AG04450 (cell line): ENCODE measurements at regions not wholly inside any gene's neighbourhood (a gene's known extent, or its start where the extent isn't known, plus 50 kb on each side); places are given as distances from the start of the nearest gene placed in this dataset.

Experiments used
- CTCF ChIA-PET: fragments of 300-600, 350-600 bp; formaldehyde crosslinking; extraction: SDS; loops from one replicate; lab custom pipeline; 2022; ENCODE audit warnings: antibody characterized with exemption, inconsistent platforms; lab: Charles Lee
- POLR2A ChIA-PET: fragments of 350-600 bp; formaldehyde crosslinking; extraction: SDS; loops from one replicate; lab custom pipeline; 2021; ENCODE audit warnings: antibody characterized with exemption, inconsistent platforms; lab: Yijun Ruan, JAX
- DNase-seq: peaks from one replicate; pipeline ENCODE4 v3.0.0-alpha.2; 2011; ENCODE audit warnings: low read depth, low spot score
- H3K27ac ChIP-seq: one replicate; pipeline ENCODE4 v1.5.1; 2012; ENCODE audit warnings: low read depth, low read length, control low read depth
- H3K27me3 ChIP-seq: one replicate; pipeline ENCODE4 v1.6.0; 2012; ENCODE audit warnings: low read length; ENCODE audit not compliant: control insufficient read depth, insufficient read depth
- H3K4me3 ChIP-seq: 2 replicates; pipeline ENCODE4 v1.5.1; 2011; ENCODE audit warnings: mild to moderate bottlenecking, low read depth, low read length, control low read depth
- H3K9me3 ChIP-seq: 2 replicates; pipeline ENCODE4 v1.5.1; 2012; ENCODE audit warnings: low read length; ENCODE audit not compliant: control insufficient read depth, insufficient read depth
- CTCF ChIP-seq: IDR thresholded peaks from 2 replicates; pipeline ENCODE4 v1.5.1; 2011; ENCODE audit warnings: low read depth, low read length, control low read depth, inconsistent platforms

DNA sequence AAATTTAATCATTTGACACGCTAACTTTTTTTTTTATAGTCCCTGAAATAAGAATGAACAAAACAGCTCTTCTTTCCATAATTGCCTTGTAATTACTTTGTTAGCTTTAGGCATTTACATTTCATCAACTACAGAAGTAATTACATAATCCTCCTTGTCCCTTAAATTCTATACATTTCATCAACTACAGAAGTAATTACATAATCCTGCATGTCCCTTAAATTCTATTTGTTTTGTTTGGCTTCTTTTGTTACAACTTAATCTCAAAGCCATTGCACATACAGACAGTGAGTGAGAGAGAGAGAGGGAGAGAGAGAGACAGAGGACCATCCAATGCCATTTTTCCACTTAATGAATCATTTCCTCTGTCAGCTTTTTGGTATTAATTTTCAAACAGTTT is 873.2 kb downstream of the METTL15 start:
- Histone ChIP-seq H3K9me3 (no peaks in the 10 kb centered on the region), H3K27me3 (no peaks in the 10 kb centered on the region), H3K27ac (no peak overlapping the region), H3K4me3 (no peak overlapping the region)
- POLR2A ChIA-PET: no interaction called here
- no peak for DNase-seq
- TF ChIP-seq CTCF: no peak
- CTCF ChIA-PET: interaction anchor here (1.1 kb wide), 1 partner anchor 39 kb away, joined by 3 read pairs; no protein-coding TSS in a partner anchor

DNA sequence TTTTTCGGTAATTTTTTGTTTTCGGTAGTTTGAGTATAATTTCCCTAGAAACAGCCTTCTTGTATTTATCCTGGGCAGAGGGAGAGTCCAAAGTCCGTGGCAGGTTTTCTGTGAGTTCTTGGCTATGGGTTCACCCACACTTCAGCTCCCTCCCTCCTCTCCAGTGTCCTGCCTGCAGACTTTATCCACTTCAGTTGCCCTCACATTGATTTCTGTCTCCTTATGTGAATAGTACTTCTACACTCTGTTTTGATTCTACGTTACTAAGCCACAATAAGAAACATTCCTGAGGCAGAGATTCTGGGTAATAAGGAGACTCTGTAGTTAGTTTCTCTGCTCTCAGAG is 868.6 kb downstream of the METTL15 start:
- no peak overlapping the region for H3K4me3 ChIP-seq
- POLR2A ChIA-PET: no interaction called here
- no peaks in the 10 kb centered on the region for H3K27me3 ChIP-seq
- CTCF ChIA-PET: no interaction called here
- DNase-seq: no peak
- H3K9me3 ChIP-seq: no peaks in the 10 kb centered on the region
- no peak overlapping the region for H3K27ac ChIP-seq
- TF ChIP-seq CTCF: no peak

DNA sequence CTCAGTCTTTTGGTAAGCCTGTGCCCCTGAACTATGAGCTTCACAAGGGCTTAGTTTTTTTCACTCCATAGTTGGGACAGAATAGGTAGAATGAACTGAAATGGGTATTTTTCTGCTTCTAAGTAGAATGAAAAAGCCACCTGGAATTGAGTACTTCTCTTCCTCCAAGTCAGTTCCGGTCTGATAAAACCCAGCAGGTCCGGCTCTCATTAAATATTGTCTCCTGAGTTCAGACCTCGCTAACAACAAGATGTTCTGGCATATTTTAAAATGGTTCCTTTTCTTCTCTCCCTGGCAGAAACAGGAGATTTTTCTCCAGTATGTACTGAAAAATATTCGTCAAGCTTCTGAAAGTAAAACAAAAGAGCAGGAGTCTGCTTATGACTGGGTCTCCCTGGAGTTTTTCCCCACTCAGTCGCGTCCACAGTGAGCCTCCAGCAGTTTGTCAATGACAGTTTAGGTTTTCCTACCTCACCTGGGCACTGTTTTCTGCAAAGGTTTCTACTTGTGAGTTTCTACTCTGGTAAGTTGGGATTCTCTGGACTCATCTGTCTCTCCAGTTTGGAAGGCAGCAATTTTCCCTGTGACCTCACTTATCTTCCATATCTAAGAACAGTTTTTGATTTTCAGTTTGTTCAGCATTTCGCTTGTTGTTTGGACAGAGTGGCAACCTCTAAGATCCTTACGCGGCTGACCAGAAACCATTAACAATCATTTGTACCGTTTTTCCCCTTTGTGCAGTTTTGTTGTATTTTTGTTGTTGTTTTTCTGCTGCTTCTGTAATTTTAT is 868.0 kb downstream of the METTL15 start:
- POLR2A ChIA-PET: no interaction called here
- TF ChIP-seq CTCF: no peak

GRCh38 chr11:28969832-28970231 is 861.6 kb downstream of the METTL15 start:
- no peak for TF ChIP-seq CTCF
- H3K27ac ChIP-seq: no peak overlapping the region
- H3K27me3 ChIP-seq: no peaks in the 10 kb centered on the region
- ChIA-PET CTCF (no interaction called here), POLR2A (no interaction called here)
- peaks cover 2% of the 10 kb centered on the region; the same call in 1 of the 2 replicates for H3K9me3 ChIP-seq
- DNase-seq: no peak
- no peak overlapping the region for H3K4me3 ChIP-seq

More for the DNA sequence above, 868.0 kb downstream of the METTL15 start:
- Histone ChIP-seq H3K9me3 (no peaks in the 10 kb centered on the region), H3K27me3 (no peaks in the 10 kb centered on the region), H3K4me3 (no peak overlapping the region), H3K27ac (no peak overlapping the region)
- CTCF ChIA-PET: no interaction called here
- DNase-seq: no peak

GRCh38 chr11:28966951-28967350 is 858.8 kb downstream of the METTL15 start:
- ChIA-PET POLR2A (no interaction called here), CTCF (interaction anchor here (0.5 kb wide), 1 partner anchor 894 kb away, joined by 3 read pairs; no protein-coding TSS in a partner anchor)
- H3K9me3 ChIP-seq: peaks cover 2% of the 10 kb centered on the region; the same call in 1 of the 2 replicates
- no peak for TF ChIP-seq CTCF
- DNase-seq: no peak
- H3K4me3 ChIP-seq: no peak overlapping the region
- no peak overlapping the region for H3K27ac ChIP-seq
- H3K27me3 ChIP-seq: no peaks in the 10 kb centered on the region
